ENCODE measurements at regions not wholly inside any gene's neighbourhood (a gene's known extent, or its start where the extent isn't known, plus 50 kb on each side); places are given as distances from the start of the nearest gene placed in this dataset.

- Histone ChIP-seq H3K27me3 (ENCODE audit: insufficient read depth, poor library complexity, severe bottlenecking) (no peaks in the 10 kb centered on the region), H3K27ac (replicated peaks) (no peak overlapping the region), H3K4me3 (replicated peaks; ENCODE audit: insufficient read depth, low read length) (no peak overlapping the region)
- no peak for DNase-seq (ENCODE audit: low read depth in 1 of 2, low spot score in 1 of 2)
- TF ChIP-seq GABPA (IDR thresholded peaks at IDR 0.05; ENCODE audit: low read depth), result no peak
- no peak for TF ChIP-seq REST (IDR thresholded peaks at IDR 0.05; ENCODE audit: insufficient replicate concordance, low read depth)
- TF ChIP-seq CTCF (IDR thresholded peaks at IDR 0.05; ENCODE audit: insufficient read depth, low read length), result no peak
Measured at GRCh38 chr4:66837279-66837922, 707.9 kb downstream of the CENPC start.

- DNase-seq (ENCODE audit: low read depth in 1 of 2, low spot score in 1 of 2), result no peak
- TF ChIP-seq GABPA (IDR thresholded peaks at IDR 0.05; ENCODE audit: low read depth) (no peak), REST (IDR thresholded peaks at IDR 0.05; ENCODE audit: insufficient replicate concordance, low read depth) (no peak), SPI1 (IDR thresholded peaks at IDR 0.05; ENCODE audit: borderline replicate concordance, low read depth) (no peak), CTCF (IDR thresholded peaks at IDR 0.05; ENCODE audit: insufficient read depth, low read length) (no peak), POLR2AphosphoS5 (IDR thresholded peaks at IDR 0.05; ENCODE audit: low read depth) (no peak)
- Histone ChIP-seq H3K27me3 (ENCODE audit: insufficient read depth, poor library complexity, severe bottlenecking) (no peaks in the 10 kb centered on the region), H3K4me3 (replicated peaks; ENCODE audit: insufficient read depth, low read length) (no peak overlapping the region), H3K27ac (replicated peaks) (no peak overlapping the region)
Measured at GRCh38 chr4:66829310-66829709, 716.0 kb downstream of the CENPC start.

GRCh38 chr4:66820681-66821080 is 724.6 kb downstream of the CENPC start:
- no peak for DNase-seq (ENCODE audit: low read depth in 1 of 2, low spot score in 1 of 2)
- Histone ChIP-seq H3K4me3 (replicated peaks; ENCODE audit: insufficient read depth, low read length) (no peak overlapping the region), H3K27me3 (ENCODE audit: insufficient read depth, poor library complexity, severe bottlenecking) (no peaks in the 10 kb centered on the region), H3K27ac (replicated peaks) (no peak overlapping the region)
- TF ChIP-seq CTCF (IDR thresholded peaks at IDR 0.05; ENCODE audit: insufficient read depth, low read length) (no peak), REST (IDR thresholded peaks at IDR 0.05; ENCODE audit: insufficient replicate concordance, low read depth) (no peak), POLR2AphosphoS5 (IDR thresholded peaks at IDR 0.05; ENCODE audit: low read depth) (no peak), GABPA (IDR thresholded peaks at IDR 0.05; ENCODE audit: low read depth) (no peak), SPI1 (IDR thresholded peaks at IDR 0.05; ENCODE audit: borderline replicate concordance, low read depth) (no peak)

Measured in HL-60 (cell line).